ENCODE measurements at regions not wholly inside any gene's neighbourhood (a gene's known extent, or its start where the extent isn't known, plus 50 kb on each side); places are given as distances from the start of the nearest gene placed in this dataset.

DNA sequence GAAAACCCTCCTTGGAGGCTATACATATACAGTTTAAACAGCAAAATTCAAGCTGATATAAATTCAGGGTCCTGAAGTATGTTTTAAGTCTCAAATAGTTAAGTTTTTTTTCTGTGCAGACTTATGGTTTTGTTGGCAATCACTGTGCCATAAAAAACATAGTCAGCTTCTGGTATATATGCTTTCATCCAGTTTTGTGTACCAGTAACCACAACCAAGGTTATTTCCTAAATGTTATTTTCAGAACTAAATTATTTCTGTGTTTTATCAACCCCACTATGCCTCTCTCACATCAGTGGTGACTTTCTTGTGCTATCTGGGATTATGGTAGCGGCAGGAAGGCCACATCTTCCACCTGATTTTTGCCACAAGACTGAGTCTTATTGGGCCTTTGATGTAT lies 107.7 kb upstream of the SMARCA2 start:
- DNase-seq (ENCODE audit: low read depth in 6 of 9, low spot score in 9 of 9): no peak
- Histone ChIP-seq H3K4me1 (ENCODE audit: control insufficient read depth in 2 of 2, insufficient read depth in 2 of 2, low read length in 2 of 2) (no peaks in the 10 kb centered on the region), H3K36me3 (ENCODE audit: control insufficient read depth in 2 of 2, insufficient read depth in 2 of 2, low read length in 1 of 2) (no peaks in the 10 kb centered on the region), H3K27me3 (ENCODE audit: control insufficient read depth in 2 of 2, insufficient read depth in 1 of 2, low read length in 1 of 2) (no peaks in the 10 kb centered on the region), H3K27ac (ENCODE audit: low read depth in 1 of 2, low read length in 1 of 2) (no peak overlapping the region), H3K9me3 (ENCODE audit: control insufficient read depth in 2 of 2, insufficient read depth in 1 of 2, low read length in 1 of 2) (peaks cover 0 to 8% of the 10 kb centered on the region in 2 donors), H3K4me3 (ENCODE audit: low read length in 2 of 2) (no peak overlapping the region)
- WGBS: 93% methylated on average over 1 of the region's 1 CpG

DNA sequence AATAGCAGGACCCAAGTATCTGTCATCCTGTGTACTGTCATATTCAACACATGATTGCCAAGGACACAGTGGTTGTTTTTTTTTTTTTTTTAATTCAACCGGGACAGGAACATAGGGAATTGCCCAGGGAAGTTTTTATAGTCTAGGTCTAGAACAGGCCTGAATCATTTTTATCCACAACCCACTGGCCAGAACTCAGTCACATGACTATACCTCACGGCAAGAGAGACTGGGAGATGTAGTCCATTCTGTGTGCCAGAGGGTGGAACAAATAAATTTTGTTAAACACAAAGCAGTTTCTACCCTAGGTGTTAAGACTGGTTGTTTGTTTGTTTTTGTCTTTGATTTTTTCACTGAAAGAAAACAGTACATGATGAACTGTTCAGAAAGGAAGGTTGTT lies 105.8 kb upstream of the SMARCA2 start:
- Histone ChIP-seq H3K9me3 (ENCODE audit: control insufficient read depth in 2 of 2, insufficient read depth in 1 of 2, low read length in 1 of 2) (peaks cover 0 to 2% of the 10 kb centered on the region in 2 donors), H3K4me1 (ENCODE audit: control insufficient read depth in 2 of 2, insufficient read depth in 2 of 2, low read length in 2 of 2) (no peaks in the 10 kb centered on the region), H3K27ac (ENCODE audit: low read depth in 1 of 2, low read length in 1 of 2) (no peak overlapping the region), H3K27me3 (ENCODE audit: control insufficient read depth in 2 of 2, insufficient read depth in 1 of 2, low read length in 1 of 2) (no peaks in the 10 kb centered on the region), H3K4me3 (ENCODE audit: low read length in 2 of 2) (no peak overlapping the region), H3K36me3 (ENCODE audit: control insufficient read depth in 2 of 2, insufficient read depth in 2 of 2, low read length in 1 of 2) (no peaks in the 10 kb centered on the region)
- no peak for DNase-seq (ENCODE audit: low read depth in 6 of 9, low spot score in 9 of 9)
- 88% methylated on average over 2 of the region's 2 CpGs for WGBS

DNA sequence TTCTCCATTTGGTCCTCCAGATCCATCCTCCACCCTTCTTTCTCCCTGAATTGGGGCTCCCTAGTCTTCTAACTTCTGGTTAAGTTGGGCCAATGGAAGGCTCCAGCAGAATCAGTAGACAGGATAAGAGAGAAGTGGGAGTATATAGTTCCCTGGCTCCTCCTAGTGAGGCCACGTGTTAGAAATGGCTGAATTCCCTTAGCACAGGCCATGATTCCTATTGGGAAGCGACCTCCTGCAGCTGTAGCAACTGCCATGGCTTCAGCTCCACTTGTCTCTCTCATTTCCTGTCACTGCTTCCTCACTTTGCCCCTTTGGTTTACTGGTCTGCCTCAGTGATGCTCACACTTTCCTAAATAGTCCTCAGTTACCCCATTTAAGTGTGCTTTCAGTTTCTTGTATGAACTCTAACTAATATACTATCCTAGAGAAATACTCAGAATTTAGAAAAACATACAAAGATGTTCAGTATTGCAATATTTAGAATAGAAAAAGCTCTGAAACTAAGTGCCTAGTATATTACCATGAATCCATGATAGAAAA lies 104.8 kb upstream of the SMARCA2 start:
- Histone ChIP-seq H3K36me3 (ENCODE audit: control insufficient read depth in 2 of 2, insufficient read depth in 2 of 2, low read length in 1 of 2) (no peaks in the 10 kb centered on the region), H3K27me3 (ENCODE audit: control insufficient read depth in 2 of 2, insufficient read depth in 1 of 2, low read length in 1 of 2) (no peaks in the 10 kb centered on the region), H3K27ac (ENCODE audit: low read depth in 1 of 2, low read length in 1 of 2) (no peak overlapping the region), H3K4me1 (ENCODE audit: control insufficient read depth in 2 of 2, insufficient read depth in 2 of 2, low read length in 2 of 2) (no peaks in the 10 kb centered on the region), H3K4me3 (ENCODE audit: low read length in 2 of 2) (no peak overlapping the region), H3K9me3 (ENCODE audit: control insufficient read depth in 2 of 2, insufficient read depth in 1 of 2, low read length in 1 of 2) (no peaks in the 10 kb centered on the region)
- 66% methylated on average over 2 of the region's 2 CpGs for WGBS
- DNase-seq (ENCODE audit: low read depth in 6 of 9, low spot score in 9 of 9): no peak

DNA sequence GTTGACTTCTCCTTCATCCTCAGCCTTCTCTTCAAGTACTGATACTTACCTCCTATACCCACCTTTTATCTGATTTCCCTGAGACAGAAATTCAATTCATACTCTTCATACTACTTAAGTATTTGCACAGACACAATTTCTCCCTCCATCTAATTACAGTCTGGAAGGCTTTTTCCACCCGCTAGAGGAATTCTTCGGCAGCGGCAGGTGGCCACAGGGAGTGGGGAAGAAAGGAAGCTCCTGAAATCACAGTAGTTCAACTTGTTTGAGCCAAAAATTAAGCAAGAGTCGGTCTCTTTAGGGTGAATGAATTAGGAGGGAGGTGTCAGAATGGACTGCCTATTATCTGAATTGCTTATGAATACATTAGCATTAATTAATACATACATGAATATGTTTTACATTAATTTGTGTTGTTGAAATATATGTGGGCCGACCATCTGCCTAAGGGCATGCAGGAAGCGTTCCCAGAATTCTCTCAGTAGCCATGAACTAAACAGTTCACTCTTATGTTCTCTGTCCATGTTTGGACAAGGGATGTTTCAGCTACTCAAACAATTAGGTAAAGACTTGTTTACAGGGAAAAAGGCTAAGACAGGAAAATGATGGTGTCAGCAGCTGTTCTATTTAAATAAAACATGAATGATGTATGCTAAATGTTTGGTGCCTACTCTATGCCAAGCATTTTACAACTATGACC lies 101.4 kb upstream of the SMARCA2 start:
- WGBS: 95% methylated on average over 6 of the region's 6 CpGs
- Histone ChIP-seq H3K27ac (ENCODE audit: low read depth in 1 of 2, low read length in 1 of 2) (no peak overlapping the region), H3K9me3 (ENCODE audit: control insufficient read depth in 2 of 2, insufficient read depth in 1 of 2, low read length in 1 of 2) (no peaks in the 10 kb centered on the region), H3K4me1 (ENCODE audit: control insufficient read depth in 2 of 2, insufficient read depth in 2 of 2, low read length in 2 of 2) (no peaks in the 10 kb centered on the region), H3K27me3 (ENCODE audit: control insufficient read depth in 2 of 2, insufficient read depth in 1 of 2, low read length in 1 of 2) (no peaks in the 10 kb centered on the region), H3K36me3 (ENCODE audit: control insufficient read depth in 2 of 2, insufficient read depth in 2 of 2, low read length in 1 of 2) (no peaks in the 10 kb centered on the region), H3K4me3 (ENCODE audit: low read length in 2 of 2) (no peak overlapping the region)
- no peak for DNase-seq (ENCODE audit: low read depth in 6 of 9, low spot score in 9 of 9)

DNA sequence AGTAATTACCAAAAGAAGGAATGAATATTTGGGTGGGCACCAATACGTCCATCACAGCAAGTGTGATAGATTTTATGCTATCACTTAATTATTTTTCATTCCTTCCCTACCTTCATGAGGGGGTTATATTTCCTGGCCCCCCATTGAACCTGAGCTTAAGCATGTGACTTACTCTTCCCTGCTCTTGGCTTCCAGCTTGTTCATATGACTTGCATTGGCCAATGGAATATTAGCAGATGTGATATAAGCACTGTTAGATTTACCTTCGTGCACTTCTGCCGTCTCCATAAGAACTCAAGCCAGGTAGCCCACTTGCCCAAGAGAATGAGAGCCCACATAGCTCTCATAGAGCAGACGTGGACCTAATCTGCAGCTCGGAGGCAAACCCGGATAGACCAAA lies 99.1 kb upstream of the SMARCA2 start:
- 96% methylated on average over 6 of the region's 6 CpGs for WGBS
- H3K36me3 ChIP-seq (ENCODE audit: control insufficient read depth in 2 of 2, insufficient read depth in 2 of 2, low read length in 1 of 2): no peaks in the 10 kb centered on the region
- H3K4me1 ChIP-seq (ENCODE audit: control insufficient read depth in 2 of 2, insufficient read depth in 2 of 2, low read length in 2 of 2): no peaks in the 10 kb centered on the region
- DNase-seq (ENCODE audit: low read depth in 6 of 9, low spot score in 9 of 9): no peak
- no peaks in the 10 kb centered on the region for H3K9me3 ChIP-seq (ENCODE audit: control insufficient read depth in 2 of 2, insufficient read depth in 1 of 2, low read length in 1 of 2)
- H3K27ac ChIP-seq (ENCODE audit: low read depth in 1 of 2, low read length in 1 of 2): no peak overlapping the region
- no peak overlapping the region for H3K4me3 ChIP-seq (ENCODE audit: low read length in 2 of 2)
- H3K27me3 ChIP-seq (ENCODE audit: control insufficient read depth in 2 of 2, insufficient read depth in 1 of 2, low read length in 1 of 2): no peaks in the 10 kb centered on the region

DNA sequence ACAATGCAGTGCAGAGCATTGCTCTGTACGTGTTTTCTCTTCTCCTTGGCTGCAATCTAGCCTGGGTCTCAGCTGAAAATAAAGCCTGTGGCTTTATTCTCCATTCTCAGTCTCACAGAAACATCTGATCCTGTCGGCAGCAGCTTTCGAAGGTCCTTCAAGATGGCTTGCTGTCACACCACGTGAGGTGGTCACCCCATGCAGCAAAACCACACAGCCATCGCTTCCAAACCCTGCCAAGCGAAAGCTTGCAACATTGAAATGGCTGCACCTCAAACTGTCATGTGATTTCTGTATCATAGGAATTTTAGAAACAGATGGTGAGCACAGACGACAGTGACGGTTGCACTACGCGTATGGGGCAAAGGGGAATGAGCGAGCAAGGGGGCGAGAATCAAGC lies 98.5 kb upstream of the SMARCA2 start:
- H3K27ac ChIP-seq (ENCODE audit: low read depth in 1 of 2, low read length in 1 of 2): no peak overlapping the region
- H3K27me3 ChIP-seq (ENCODE audit: control insufficient read depth in 2 of 2, insufficient read depth in 1 of 2, low read length in 1 of 2): no peaks in the 10 kb centered on the region
- no peak overlapping the region for H3K4me3 ChIP-seq (ENCODE audit: low read length in 2 of 2)
- no peak for DNase-seq (ENCODE audit: low read depth in 6 of 9, low spot score in 9 of 9)
- H3K4me1 ChIP-seq (ENCODE audit: control insufficient read depth in 2 of 2, insufficient read depth in 2 of 2, low read length in 2 of 2): no peaks in the 10 kb centered on the region
- WGBS: 92% methylated on average over 12 of the region's 12 CpGs
- H3K9me3 ChIP-seq (ENCODE audit: control insufficient read depth in 2 of 2, insufficient read depth in 1 of 2, low read length in 1 of 2): no peaks in the 10 kb centered on the region
- H3K36me3 ChIP-seq (ENCODE audit: control insufficient read depth in 2 of 2, insufficient read depth in 2 of 2, low read length in 1 of 2): no peaks in the 10 kb centered on the region

DNA sequence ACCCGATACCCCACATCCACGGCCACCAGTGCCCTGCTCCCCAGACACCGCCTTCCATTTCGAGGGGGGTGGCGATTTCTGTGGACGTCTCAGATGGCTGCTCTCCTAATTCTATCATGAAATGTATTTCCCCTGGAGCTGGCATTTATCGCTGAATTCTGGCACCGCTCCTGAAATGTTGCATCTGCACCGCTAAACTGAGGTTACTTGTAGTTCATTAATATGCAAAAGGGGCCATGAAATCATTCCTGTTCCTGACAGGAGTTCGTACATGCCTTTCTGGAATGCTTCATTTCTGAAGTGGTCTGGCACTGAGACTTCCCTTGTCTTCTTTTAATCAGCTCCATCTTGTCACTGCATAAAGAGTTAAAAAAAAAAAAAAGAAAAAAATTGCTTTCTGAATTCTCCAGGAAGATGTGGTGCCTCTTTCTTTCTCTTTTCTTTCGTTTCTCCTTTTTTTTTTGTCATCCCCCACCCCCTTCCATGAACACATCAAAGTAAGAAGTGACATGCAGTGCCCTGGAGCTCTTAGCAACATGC lies 97.7 kb upstream of the SMARCA2 start:
- H3K36me3 ChIP-seq (ENCODE audit: control insufficient read depth in 2 of 2, insufficient read depth in 2 of 2, low read length in 1 of 2): no peaks in the 10 kb centered on the region
- no peak overlapping the region for H3K27ac ChIP-seq (ENCODE audit: low read depth in 1 of 2, low read length in 1 of 2)
- H3K4me3 ChIP-seq (ENCODE audit: low read length in 2 of 2): no peak overlapping the region
- DNase-seq (ENCODE audit: low read depth in 6 of 9, low spot score in 9 of 9): no peak
- WGBS: 70% methylated on average over 11 of the region's 11 CpGs
- H3K9me3 ChIP-seq (ENCODE audit: control insufficient read depth in 2 of 2, insufficient read depth in 1 of 2, low read length in 1 of 2): no peaks in the 10 kb centered on the region
- H3K27me3 ChIP-seq (ENCODE audit: control insufficient read depth in 2 of 2, insufficient read depth in 1 of 2, low read length in 1 of 2): no peaks in the 10 kb centered on the region
- no peaks in the 10 kb centered on the region for H3K4me1 ChIP-seq (ENCODE audit: control insufficient read depth in 2 of 2, insufficient read depth in 2 of 2, low read length in 2 of 2)

DNA sequence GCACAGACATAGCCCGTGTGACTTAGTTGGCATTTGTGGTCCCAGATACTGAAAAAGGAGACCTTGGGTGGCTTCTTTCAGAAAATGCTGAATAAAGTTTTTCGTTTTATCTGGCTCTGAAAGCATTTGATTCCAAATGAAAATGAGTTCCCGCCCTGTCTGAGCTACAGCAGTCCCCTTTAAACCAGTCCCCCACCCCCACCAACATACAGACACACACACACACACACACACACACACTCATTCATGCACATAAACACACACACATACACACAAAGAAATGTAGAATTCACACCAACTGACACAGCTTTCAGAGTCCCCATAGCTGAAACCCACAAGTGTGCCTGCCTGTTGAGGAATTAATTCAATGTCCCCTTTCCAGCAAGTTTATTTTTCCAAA lies 97.0 kb upstream of the SMARCA2 start:
- 82% methylated on average over 3 of the region's 3 CpGs for WGBS
- Histone ChIP-seq H3K4me3 (ENCODE audit: low read length in 2 of 2) (no peak overlapping the region), H3K36me3 (ENCODE audit: control insufficient read depth in 2 of 2, insufficient read depth in 2 of 2, low read length in 1 of 2) (no peaks in the 10 kb centered on the region), H3K27me3 (ENCODE audit: control insufficient read depth in 2 of 2, insufficient read depth in 1 of 2, low read length in 1 of 2) (no peaks in the 10 kb centered on the region), H3K4me1 (ENCODE audit: control insufficient read depth in 2 of 2, insufficient read depth in 2 of 2, low read length in 2 of 2) (no peaks in the 10 kb centered on the region), H3K9me3 (ENCODE audit: control insufficient read depth in 2 of 2, insufficient read depth in 1 of 2, low read length in 1 of 2) (no peaks in the 10 kb centered on the region), H3K27ac (ENCODE audit: low read depth in 1 of 2, low read length in 1 of 2) (no peak overlapping the region)
- no peak for DNase-seq (ENCODE audit: low read depth in 6 of 9, low spot score in 9 of 9)

DNA sequence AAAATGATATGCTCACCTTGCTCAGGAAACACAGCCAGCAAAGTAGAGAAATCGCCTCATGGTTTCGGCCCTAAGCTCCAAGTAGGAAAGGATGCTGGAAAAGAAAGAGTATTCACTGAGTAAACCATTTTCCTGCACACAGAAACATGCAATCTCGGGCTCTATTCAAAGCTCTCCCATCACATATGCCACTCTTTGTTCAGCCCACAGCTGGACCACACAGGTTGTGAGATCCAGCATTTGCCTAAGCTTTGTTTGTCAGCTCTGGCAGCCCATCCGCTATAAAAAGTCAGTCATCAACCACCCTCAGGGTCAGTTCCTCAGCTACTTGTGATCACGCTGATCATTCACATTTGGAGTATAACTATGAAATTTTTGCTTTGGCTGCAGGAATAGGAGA lies 96.5 kb upstream of the SMARCA2 start:
- Histone ChIP-seq H3K4me1 (ENCODE audit: control insufficient read depth in 2 of 2, insufficient read depth in 2 of 2, low read length in 2 of 2) (no peaks in the 10 kb centered on the region), H3K9me3 (ENCODE audit: control insufficient read depth in 2 of 2, insufficient read depth in 1 of 2, low read length in 1 of 2) (no peaks in the 10 kb centered on the region), H3K27me3 (ENCODE audit: control insufficient read depth in 2 of 2, insufficient read depth in 1 of 2, low read length in 1 of 2) (no peaks in the 10 kb centered on the region), H3K4me3 (ENCODE audit: low read length in 2 of 2) (no peak overlapping the region), H3K27ac (ENCODE audit: low read depth in 1 of 2, low read length in 1 of 2) (no peak overlapping the region), H3K36me3 (ENCODE audit: control insufficient read depth in 2 of 2, insufficient read depth in 2 of 2, low read length in 1 of 2) (no peaks in the 10 kb centered on the region)
- DNase-seq (ENCODE audit: low read depth in 6 of 9, low spot score in 9 of 9): no peak
- 83% methylated on average over 5 of the region's 5 CpGs for WGBS

Data from thymus (tissue), 11 donors.